Fibroblast of lung (primary cell): ENCODE measurements at regions not wholly inside any gene's neighbourhood (a gene's known extent, or its start where the extent isn't known, plus 50 kb on each side); places are given as distances from the start of the nearest gene placed in this dataset.

ENCODE experiments used
- EZH2 ChIP-seq: IDR thresholded peaks from 2 replicates; pipeline ENCODE4 v1.5.1; 2012; ENCODE audit warnings: low read length, control low read depth, mild to moderate bottlenecking; ENCODE audit errors: missing control alignments
- TF ChIP-seq, protein P1 (sequence below), 2 donors: IDR thresholded peaks in 1 of 2; conservative IDR thresholded peaks in 1 of 2; 1 replicate in 1 of 2; 2 replicates in 1 of 2; pipeline ENCODE4 v1.5.1; 2011 to 2012; ENCODE audit warnings: low read length in 2 of 2, control low read depth in 1 of 2, inconsistent platforms in 1 of 2, low read depth in 1 of 2, mild to moderate bottlenecking in 1 of 2

DNA sequence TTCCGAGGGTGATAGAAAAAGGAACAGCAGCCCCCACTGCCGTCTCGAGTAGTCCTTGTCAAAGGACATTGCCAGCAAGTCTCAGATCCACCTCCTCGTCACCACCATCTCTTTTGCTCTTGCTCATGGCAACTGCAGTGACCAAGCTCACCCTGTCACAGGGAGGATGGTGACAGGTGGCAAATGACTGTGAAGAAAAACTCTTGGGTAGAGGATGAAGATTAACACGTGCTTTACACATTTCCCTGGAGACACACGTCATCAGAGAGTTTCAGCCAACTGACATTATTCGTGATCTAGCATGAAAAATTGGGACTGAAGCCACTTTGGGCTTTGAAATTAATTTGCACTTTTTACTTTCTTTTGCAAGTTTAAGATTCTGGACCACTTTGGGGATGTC lies 174.3 kb downstream of the EBLN2 start:
- TF ChIP-seq, protein P1, sequence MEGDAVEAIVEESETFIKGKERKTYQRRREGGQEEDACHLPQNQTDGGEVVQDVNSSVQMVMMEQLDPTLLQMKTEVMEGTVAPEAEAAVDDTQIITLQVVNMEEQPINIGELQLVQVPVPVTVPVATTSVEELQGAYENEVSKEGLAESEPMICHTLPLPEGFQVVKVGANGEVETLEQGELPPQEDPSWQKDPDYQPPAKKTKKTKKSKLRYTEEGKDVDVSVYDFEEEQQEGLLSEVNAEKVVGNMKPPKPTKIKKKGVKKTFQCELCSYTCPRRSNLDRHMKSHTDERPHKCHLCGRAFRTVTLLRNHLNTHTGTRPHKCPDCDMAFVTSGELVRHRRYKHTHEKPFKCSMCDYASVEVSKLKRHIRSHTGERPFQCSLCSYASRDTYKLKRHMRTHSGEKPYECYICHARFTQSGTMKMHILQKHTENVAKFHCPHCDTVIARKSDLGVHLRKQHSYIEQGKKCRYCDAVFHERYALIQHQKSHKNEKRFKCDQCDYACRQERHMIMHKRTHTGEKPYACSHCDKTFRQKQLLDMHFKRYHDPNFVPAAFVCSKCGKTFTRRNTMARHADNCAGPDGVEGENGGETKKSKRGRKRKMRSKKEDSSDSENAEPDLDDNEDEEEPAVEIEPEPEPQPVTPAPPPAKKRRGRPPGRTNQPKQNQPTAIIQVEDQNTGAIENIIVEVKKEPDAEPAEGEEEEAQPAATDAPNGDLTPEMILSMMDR (conservative IDR thresholded peaks at IDR 0.05 in 1 of 2, IDR thresholded peaks at IDR 0.05 in 1 of 2; ENCODE audit: low read depth in 1 of 2, low read length in 2 of 2), result no peak
- no peak for TF ChIP-seq EZH2
